Body of pancreas (tissue), 4 donors: ENCODE measurements at regions not wholly inside any gene's neighbourhood (a gene's known extent, or its start where the extent isn't known, plus 50 kb on each side); places are given as distances from the start of the nearest gene placed in this dataset.

ENCODE experiments used
- POLR2A ChIP-seq, 3 donors: fragments of 450-650 bp; IDR thresholded peaks; one replicate each; pipeline ENCODE4 v1.6.1; 2016; ENCODE audit warnings: antibody characterized with exemption in 3 of 3, mild to moderate bottlenecking in 2 of 3
- TF ChIP-seq, protein P1 (sequence below), 7 experiments: fragments of 450-650 bp in 4 of 7; fragments of 200-600 bp in 3 of 7; sonication (generic) in 3 of 7; IDR thresholded peaks; one replicate each; pipeline ENCODE4 v1.5.1; 2016 to 2019; ENCODE audit warnings: antibody characterized with exemption in 7 of 7

DNA sequence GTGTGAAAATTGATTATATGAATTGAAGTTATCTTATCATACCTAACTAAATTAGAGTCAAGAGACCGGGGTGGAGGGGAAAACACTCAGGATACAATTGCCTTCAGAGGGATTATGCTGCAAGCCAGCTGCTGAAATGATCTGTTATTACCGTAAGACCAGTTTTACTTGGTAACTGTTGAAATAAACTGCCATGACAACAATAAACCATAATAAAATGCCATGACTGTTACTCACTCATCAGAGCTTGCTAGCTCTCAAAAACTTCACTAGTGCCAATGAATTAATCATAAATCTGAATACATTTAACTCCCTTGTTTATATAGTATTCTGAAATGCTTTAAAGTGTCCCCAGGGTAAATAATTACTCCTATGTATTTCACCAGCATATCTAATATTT lies 68.2 kb downstream of the CASP12 start:
- TF ChIP-seq, protein P1, sequence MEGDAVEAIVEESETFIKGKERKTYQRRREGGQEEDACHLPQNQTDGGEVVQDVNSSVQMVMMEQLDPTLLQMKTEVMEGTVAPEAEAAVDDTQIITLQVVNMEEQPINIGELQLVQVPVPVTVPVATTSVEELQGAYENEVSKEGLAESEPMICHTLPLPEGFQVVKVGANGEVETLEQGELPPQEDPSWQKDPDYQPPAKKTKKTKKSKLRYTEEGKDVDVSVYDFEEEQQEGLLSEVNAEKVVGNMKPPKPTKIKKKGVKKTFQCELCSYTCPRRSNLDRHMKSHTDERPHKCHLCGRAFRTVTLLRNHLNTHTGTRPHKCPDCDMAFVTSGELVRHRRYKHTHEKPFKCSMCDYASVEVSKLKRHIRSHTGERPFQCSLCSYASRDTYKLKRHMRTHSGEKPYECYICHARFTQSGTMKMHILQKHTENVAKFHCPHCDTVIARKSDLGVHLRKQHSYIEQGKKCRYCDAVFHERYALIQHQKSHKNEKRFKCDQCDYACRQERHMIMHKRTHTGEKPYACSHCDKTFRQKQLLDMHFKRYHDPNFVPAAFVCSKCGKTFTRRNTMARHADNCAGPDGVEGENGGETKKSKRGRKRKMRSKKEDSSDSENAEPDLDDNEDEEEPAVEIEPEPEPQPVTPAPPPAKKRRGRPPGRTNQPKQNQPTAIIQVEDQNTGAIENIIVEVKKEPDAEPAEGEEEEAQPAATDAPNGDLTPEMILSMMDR (IDR thresholded peaks at IDR 0.05) = no peak
- no peak for TF ChIP-seq POLR2A (IDR thresholded peaks at IDR 0.05)
